Trophoblast cell (in vitro differentiated cells and primary cell): ENCODE measurements at regions not wholly inside any gene's neighbourhood (a gene's known extent, or its start where the extent isn't known, plus 50 kb on each side); places are given as distances from the start of the nearest gene placed in this dataset.

Experiments used
- DNase-seq, 2 donors: peaks; one replicate each; pipeline ENCODE4 v3.0.0-alpha.2; 2016
- H2AFZ ChIP-seq: 2 replicates; pipeline ENCODE4 v1.6.1; 2013; ENCODE audit warnings: low read length, moderate library complexity, mild to moderate bottlenecking; ENCODE audit not compliant: insufficient read depth, poor library complexity
- H2AK5ac ChIP-seq: 2 replicates; pipeline ENCODE4 v1.6.1; 2013; ENCODE audit warnings: mild to moderate bottlenecking, low read length
- H2BK120ac ChIP-seq: 2 replicates; pipeline ENCODE4 v1.6.1; 2013; ENCODE audit warnings: low read length, mild to moderate bottlenecking, moderate library complexity; ENCODE audit not compliant: insufficient read depth, poor library complexity
- H2BK12ac ChIP-seq: 2 replicates; pipeline ENCODE4 v1.6.1; 2013; ENCODE audit warnings: mild to moderate bottlenecking, low read length, moderate library complexity
- H2BK5ac ChIP-seq: 2 replicates; pipeline ENCODE4 v1.6.1; 2013; ENCODE audit warnings: low read length, low read depth, moderate library complexity, mild to moderate bottlenecking; ENCODE audit not compliant: poor library complexity
- H3K14ac ChIP-seq: 2 replicates; pipeline ENCODE4 v1.6.1; 2013; ENCODE audit warnings: mild to moderate bottlenecking, low read length
- H3K18ac ChIP-seq: 2 replicates; pipeline ENCODE4 v1.6.1; 2013; ENCODE audit warnings: mild to moderate bottlenecking, low read length
- H3K23ac ChIP-seq: 2 replicates; pipeline ENCODE4 v1.6.1; 2013; ENCODE audit warnings: low read length
- H3K27ac ChIP-seq: 2 replicates; pipeline ENCODE4 v1.5.1; 2013; ENCODE audit warnings: low read depth, mild to moderate bottlenecking, inconsistent platforms, low read length, moderate library complexity
- H3K27me3 ChIP-seq: 2 replicates; pipeline ENCODE4 v1.6.1; 2013; ENCODE audit warnings: inconsistent platforms, mild to moderate bottlenecking, low read length, moderate library complexity; ENCODE audit not compliant: insufficient read depth
- H3K36me3 ChIP-seq, 2 experiments: 1 replicate in 1 of 2; 2 replicates in 1 of 2; pipeline ENCODE4 v1.6.1; 2013; ENCODE audit warnings: low read length in 2 of 2, mild to moderate bottlenecking in 2 of 2, moderate library complexity in 1 of 2; ENCODE audit not compliant: insufficient read depth in 2 of 2, control insufficient read depth in 1 of 2
- H3K4ac ChIP-seq: 2 replicates; pipeline ENCODE4 v1.6.1; 2013; ENCODE audit warnings: low read depth, mild to moderate bottlenecking, low read length, moderate library complexity
- H3K4me1 ChIP-seq, 2 experiments: 1 replicate in 1 of 2; 2 replicates in 1 of 2; pipeline ENCODE4 v1.6.1; 2013; ENCODE audit warnings: low read length in 2 of 2, mild to moderate bottlenecking in 2 of 2, moderate library complexity in 1 of 2; ENCODE audit not compliant: insufficient read depth in 2 of 2, control insufficient read depth in 1 of 2
- H3K4me2 ChIP-seq: 2 replicates; pipeline ENCODE4 v1.6.1; 2013; ENCODE audit warnings: inconsistent platforms, mild to moderate bottlenecking, low read length, moderate library complexity
- H3K4me3 ChIP-seq: 2 replicates; pipeline ENCODE4 v1.5.1; 2013; ENCODE audit warnings: mild to moderate bottlenecking, low read depth, low read length, inconsistent platforms
- H3K79me1 ChIP-seq: one replicate; pipeline ENCODE4 v1.6.1; 2013; ENCODE audit warnings: low read length
- H3K79me2 ChIP-seq: 2 replicates; pipeline ENCODE4 v1.6.1; 2013; ENCODE audit warnings: low read length, mild to moderate bottlenecking; ENCODE audit not compliant: control insufficient read depth, insufficient read depth, poor library complexity
- H3K9ac ChIP-seq: 2 replicates; pipeline ENCODE4 v1.6.1; 2013; ENCODE audit warnings: mild to moderate bottlenecking, low read length
- H3K9me3 ChIP-seq: 2 replicates; pipeline ENCODE4 v1.6.1; 2013; ENCODE audit warnings: low read depth, mild to moderate bottlenecking, control low read depth, inconsistent platforms, low read length; ENCODE audit not compliant: insufficient read depth
- H4K12ac ChIP-seq: 2 replicates; pipeline ENCODE4 v1.6.1; 2013; ENCODE audit warnings: low read depth, mild to moderate bottlenecking, low read length, moderate library complexity
- H4K8ac ChIP-seq: 2 replicates; pipeline ENCODE4 v1.6.1; 2013; ENCODE audit warnings: low read depth, mild to moderate bottlenecking, low read length, moderate library complexity
- H4K91ac ChIP-seq: one replicate; pipeline ENCODE4 v1.6.1; 2013; ENCODE audit warnings: low read depth, mild to moderate bottlenecking, low read length, moderate library complexity
- WGBS: extraction: QIAGEN DNeasy Blood & Tissue Kit; methylation state at CpG from one replicate; pipeline ENCODE4 v1.1.7; 2013; ENCODE audit warnings: missing lambda C conversion rate; ENCODE audit not compliant: insufficient read length, insufficient coverage; ENCODE audit errors: extremely low coverage; 5-methylcytosine and 5-hydroxymethylcytosine counted together

DNA sequence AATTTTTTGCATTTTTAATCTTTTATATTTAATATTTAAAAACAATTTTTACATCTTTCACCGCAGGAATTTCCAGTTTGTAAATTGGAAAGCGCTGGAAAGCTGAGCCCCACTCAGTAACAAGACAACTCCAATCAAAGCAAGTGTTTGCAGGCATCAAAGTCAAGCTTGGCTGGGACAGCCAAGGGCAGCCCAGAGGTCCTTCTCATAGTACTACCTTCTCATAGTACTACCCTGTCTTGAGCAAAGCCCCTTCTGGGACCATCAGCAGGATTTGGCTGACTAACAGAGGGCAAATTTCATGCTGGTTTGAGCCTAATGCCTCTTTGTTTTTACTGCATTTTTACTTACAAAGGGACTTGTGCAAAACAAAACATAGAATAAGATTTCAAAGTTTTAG, 228.3 kb downstream of the SIM1 start:
- H2BK12ac ChIP-seq = no peak overlapping the region
- no peaks in the 10 kb centered on the region for H3K79me1 ChIP-seq
- no peak overlapping the region for H4K12ac ChIP-seq
- H3K9me3 ChIP-seq = no peaks in the 10 kb centered on the region
- H3K14ac ChIP-seq = no peak overlapping the region
- 100% methylated on average over 1 of the region's 2 CpGs for WGBS
- H3K27me3 ChIP-seq = no peaks in the 10 kb centered on the region
- no peak overlapping the region for H4K8ac ChIP-seq
- H2AFZ ChIP-seq = no peak overlapping the region
- no peak overlapping the region for H4K91ac ChIP-seq
- no peaks in the 10 kb centered on the region for H3K79me2 ChIP-seq
- H3K36me3 ChIP-seq = no peaks in the 10 kb centered on the region
- no peak overlapping the region for H2AK5ac ChIP-seq
- no peak overlapping the region for H3K4me3 ChIP-seq
- H3K4me2 ChIP-seq = no peak overlapping the region
- no peak overlapping the region for H3K27ac ChIP-seq
- H3K23ac ChIP-seq = no peak overlapping the region
- no peak overlapping the region for H3K9ac ChIP-seq
- no peak overlapping the region for H2BK5ac ChIP-seq
- H3K18ac ChIP-seq = no peak overlapping the region
- no peak for DNase-seq
- no peak overlapping the region for H3K4ac ChIP-seq
- H3K4me1 ChIP-seq = no peaks in the 10 kb centered on the region
- no peak overlapping the region for H2BK120ac ChIP-seq

DNA sequence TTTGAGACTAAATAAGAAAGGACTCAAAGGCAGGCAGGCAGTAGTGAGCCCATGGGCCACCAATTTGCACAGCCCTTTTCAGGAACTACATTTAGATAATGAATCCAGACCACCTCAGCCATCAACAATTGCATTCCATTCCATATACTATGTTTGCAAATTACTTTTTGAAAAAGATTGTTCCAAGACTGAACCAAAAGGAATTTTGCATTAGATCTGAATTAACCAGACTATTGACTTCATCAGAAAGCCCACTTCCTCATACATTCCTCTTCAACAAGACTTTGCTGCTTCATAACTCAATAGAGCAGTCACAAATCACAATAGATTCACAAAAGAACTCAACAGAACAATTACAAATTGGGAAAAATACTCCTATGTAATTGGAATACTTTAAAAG, 229.1 kb downstream of the SIM1 start:
- Histone ChIP-seq H2AK5ac (no peak overlapping the region), H3K9me3 (no peaks in the 10 kb centered on the region), H2BK5ac (no peak overlapping the region), H3K18ac (no peak overlapping the region), H3K4me2 (no peak overlapping the region), H3K79me2 (no peaks in the 10 kb centered on the region), H4K8ac (no peak overlapping the region), H3K4me1 (peaks cover 0 to 2% of the 10 kb centered on the region in 2 experiments), H3K79me1 (no peaks in the 10 kb centered on the region), H3K36me3 (no peaks in the 10 kb centered on the region), H4K12ac (no peak overlapping the region), H2BK120ac (no peak overlapping the region), H3K9ac (no peak overlapping the region), H2AFZ (no peak overlapping the region), H3K14ac (no peak overlapping the region), H4K91ac (no peak overlapping the region), H3K23ac (no peak overlapping the region), H3K4ac (no peak overlapping the region), H3K27ac (no peak overlapping the region), H2BK12ac (no peak overlapping the region), H3K27me3 (no peaks in the 10 kb centered on the region), H3K4me3 (no peak overlapping the region)
- DNase-seq = no peak

- Histone ChIP-seq H3K23ac (no peak overlapping the region), H3K9ac (no peak overlapping the region), H3K79me2 (no peaks in the 10 kb centered on the region), H3K14ac (no peak overlapping the region), H4K91ac (no peak overlapping the region), H3K79me1 (no peaks in the 10 kb centered on the region), H2BK5ac (no peak overlapping the region), H2BK120ac (no peak overlapping the region), H3K27me3 (no peaks in the 10 kb centered on the region), H3K27ac (no peak overlapping the region), H3K18ac (no peak overlapping the region), H3K9me3 (no peaks in the 10 kb centered on the region), H3K36me3 (no peaks in the 10 kb centered on the region), H2AK5ac (no peak overlapping the region), H3K4me1 (peaks cover 0 to 2% of the 10 kb centered on the region in 2 experiments), H2BK12ac (no peak overlapping the region), H2AFZ (no peak overlapping the region), H3K4me2 (no peak overlapping the region), H4K12ac (no peak overlapping the region), H3K4ac (no peak overlapping the region), H3K4me3 (no peak overlapping the region), H4K8ac (no peak overlapping the region)
- no CpG with 5 or more reads among the region's 3 CpGs for WGBS
- no peak for DNase-seq
These were observed 230.1 kb downstream of the SIM1 start for GRCh38 chr6:100234625-100235024.

- Histone ChIP-seq H3K9ac (no peak overlapping the region), H3K4me1 (peaks cover 0 to 4% of the 10 kb centered on the region in 2 experiments), H4K8ac (no peak overlapping the region), H3K9me3 (no peaks in the 10 kb centered on the region), H4K91ac (no peak overlapping the region), H2BK120ac (no peak overlapping the region), H3K27ac (no peak overlapping the region), H3K79me2 (no peaks in the 10 kb centered on the region), H2AK5ac (no peak overlapping the region), H2BK5ac (no peak overlapping the region), H3K4me3 (no peak overlapping the region), H3K36me3 (no peaks in the 10 kb centered on the region), H3K27me3 (no peaks in the 10 kb centered on the region), H3K4me2 (no peak overlapping the region), H2AFZ (no peak overlapping the region), H4K12ac (no peak overlapping the region), H3K23ac (no peak overlapping the region), H3K4ac (no peak overlapping the region), H3K18ac (no peak overlapping the region), H3K14ac (no peak overlapping the region), H2BK12ac (no peak overlapping the region), H3K79me1 (peaks cover 4% of the 10 kb centered on the region)
- no CpG with 5 or more reads among the region's 5 CpGs for WGBS
- DNase-seq = no peak
These were observed 231.7 kb downstream of the SIM1 start for GRCh38 chr6:100232781-100233573.
